Neural progenitor cell (in vitro differentiated cells): ENCODE measurements at regions not wholly inside any gene's neighbourhood (a gene's known extent, or its start where the extent isn't known, plus 50 kb on each side); places are given as distances from the start of the nearest gene placed in this dataset.
"Not testable (repeated sequence)": the region's sequence is repeated elsewhere in the genome, so short reads cannot be mapped to it uniquely, and the experiment has no call there.

Source experiments
- DNase-seq: peaks from one replicate; pipeline ENCODE4 v3.0.0-alpha.2; 2016; ENCODE audit warnings: low spot score
- H2AFZ ChIP-seq: fragments of 200-600 bp; sonication (generic); replicated peaks from 2 replicates; pipeline ENCODE4 v1.6.1; 2016; ENCODE audit warnings: antibody characterized with exemption
- H3F3A ChIP-seq: fragments of 200-600 bp; sonication (generic); 2 replicates; pipeline ENCODE4 v1.6.1; 2016; ENCODE audit warnings: antibody characterized with exemption, low read depth
- H3K27ac ChIP-seq: fragments of 200-600 bp; sonication (generic); 2 replicates; pipeline ENCODE4 v1.5.1; 2016; ENCODE audit warnings: mild to moderate bottlenecking
- H3K27me3 ChIP-seq: fragments of 200-600 bp; sonication (generic); 2 replicates; pipeline ENCODE4 v1.6.1; 2016; ENCODE audit warnings: mild to moderate bottlenecking, moderate library complexity
- H3K36me3 ChIP-seq: fragments of 200-600 bp; sonication (generic); 2 replicates; pipeline ENCODE4 v1.5.1; 2016
- H3K4me1 ChIP-seq: fragments of 200-600 bp; sonication (generic); 2 replicates; pipeline ENCODE4 v1.6.1; 2016; ENCODE audit warnings: mixed run types
- H3K4me2 ChIP-seq: fragments of 200-600 bp; sonication (generic); 2 replicates; pipeline ENCODE4 v1.6.1; 2016
- H3K4me3 ChIP-seq: fragments of 200-600 bp; sonication (generic); 2 replicates; pipeline ENCODE4 v1.5.1; 2016
- H3K79me2 ChIP-seq: fragments of 200-600 bp; sonication (generic); 2 replicates; pipeline ENCODE4 v1.6.1; 2016; ENCODE audit warnings: low read depth
- H3K9ac ChIP-seq: fragments of 200-600 bp; sonication (generic); 2 replicates; pipeline ENCODE4 v1.6.1; 2016
- H3K9me3 ChIP-seq: fragments of 200-600 bp; sonication (generic); 2 replicates; pipeline ENCODE4 v1.5.1; 2016; ENCODE audit warnings: low read depth
- H4K20me1 ChIP-seq: fragments of 200-600 bp; sonication (generic); 2 replicates; pipeline ENCODE4 v1.6.1; 2016; ENCODE audit warnings: low read depth
- H3K27ac Mint-ChIP-seq: 3 replicates; pipeline ENCODE4 v1.8.0; 2021; ENCODE audit warnings: mixed read lengths
- H3K27me3 Mint-ChIP-seq: 2 replicates; pipeline ENCODE4 v1.8.0; 2022; ENCODE audit warnings: low read depth, mild to moderate bottlenecking, inconsistent platforms, moderate library complexity, mixed read lengths; ENCODE audit not compliant: insufficient read depth
- H3K36me3 Mint-ChIP-seq: 3 replicates; pipeline ENCODE4 v1.8.0; 2021; ENCODE audit warnings: mixed read lengths
- H3K4me1 Mint-ChIP-seq: 3 replicates; pipeline ENCODE4 v1.8.0; 2021; ENCODE audit warnings: mixed read lengths
- H3K4me3 Mint-ChIP-seq: 3 replicates; pipeline ENCODE4 v1.8.0; 2021; ENCODE audit warnings: mild to moderate bottlenecking, moderate library complexity, mixed read lengths
- H3K9me3 Mint-ChIP-seq: 3 replicates; pipeline ENCODE4 v1.8.0; 2020; ENCODE audit warnings: mixed read lengths
- EZH2 ChIP-seq: fragments of 200-600 bp; sonication (generic); IDR thresholded peaks from 2 replicates; pipeline ENCODE4 v1.6.1; 2017; ENCODE audit warnings: antibody characterized with exemption, mild to moderate bottlenecking, moderate library complexity
- EZH2phosphoT487 ChIP-seq: fragments of 200-600 bp; sonication (generic); IDR thresholded peaks from 2 replicates; pipeline ENCODE4 v1.6.1; 2017; ENCODE audit warnings: antibody characterized with exemption
- TF ChIP-seq, protein P1 (sequence below): fragments of 200-600 bp; sonication (generic); IDR thresholded peaks from 2 replicates; pipeline ENCODE4 v1.5.1; 2017; ENCODE audit warnings: antibody characterized with exemption, mild to moderate bottlenecking

DNA sequence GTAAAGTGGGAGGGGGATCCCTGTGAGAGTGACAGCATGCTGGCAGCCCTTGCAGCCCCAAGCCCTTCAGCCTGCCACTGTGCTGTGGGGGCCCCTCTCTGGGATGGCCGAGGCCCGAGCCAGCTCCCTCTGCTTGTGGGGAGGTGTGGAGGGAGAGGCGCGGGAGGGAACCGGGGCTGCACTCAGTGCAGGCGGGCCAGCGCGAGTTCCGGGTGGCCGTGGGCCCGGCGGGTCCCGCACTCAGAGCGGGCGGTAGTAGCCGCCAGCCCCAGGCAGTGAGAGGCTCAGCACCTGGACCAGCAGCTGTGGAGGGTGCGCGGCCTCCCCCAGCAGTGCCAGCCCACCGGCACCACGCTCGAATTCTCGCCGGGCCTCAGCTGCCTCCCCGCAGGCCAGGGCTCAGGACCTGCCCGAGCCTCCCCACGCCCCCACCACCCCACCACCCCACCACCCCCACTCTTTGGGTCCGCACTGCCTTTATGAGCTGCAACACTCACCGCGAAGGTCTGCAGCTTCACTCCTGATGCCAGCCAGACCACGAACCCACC is 208.1 kb downstream of the CDH19 start:
- Histone ChIP-seq H3K4me2 (no peak overlapping the region), H4K20me1 (no peaks in the 10 kb centered on the region), H3K9me3 (no peaks in the 10 kb centered on the region), H3K36me3 (no peaks in the 10 kb centered on the region), H3F3A (no peaks in the 10 kb centered on the region), H3K27me3 (no peaks in the 10 kb centered on the region), H3K4me1 (no peaks in the 10 kb centered on the region), H3K9ac (no peak overlapping the region), H3K27ac (no peak overlapping the region), H3K4me3 (no peak overlapping the region), H2AFZ (no peak overlapping the region), H3K79me2 (no peaks in the 10 kb centered on the region)
- H3K36me3 Mint-ChIP-seq: no peaks in the 10 kb centered on the region
- H3K27ac Mint-ChIP-seq: no peak overlapping the region
- H3K4me3 Mint-ChIP-seq: no peak overlapping the region
- peaks cover 2% of the 10 kb centered on the region for H3K4me1 Mint-ChIP-seq
- peaks cover 27% of the 10 kb centered on the region for H3K9me3 Mint-ChIP-seq
- DNase-seq: no peak
- TF ChIP-seq, protein P1, sequence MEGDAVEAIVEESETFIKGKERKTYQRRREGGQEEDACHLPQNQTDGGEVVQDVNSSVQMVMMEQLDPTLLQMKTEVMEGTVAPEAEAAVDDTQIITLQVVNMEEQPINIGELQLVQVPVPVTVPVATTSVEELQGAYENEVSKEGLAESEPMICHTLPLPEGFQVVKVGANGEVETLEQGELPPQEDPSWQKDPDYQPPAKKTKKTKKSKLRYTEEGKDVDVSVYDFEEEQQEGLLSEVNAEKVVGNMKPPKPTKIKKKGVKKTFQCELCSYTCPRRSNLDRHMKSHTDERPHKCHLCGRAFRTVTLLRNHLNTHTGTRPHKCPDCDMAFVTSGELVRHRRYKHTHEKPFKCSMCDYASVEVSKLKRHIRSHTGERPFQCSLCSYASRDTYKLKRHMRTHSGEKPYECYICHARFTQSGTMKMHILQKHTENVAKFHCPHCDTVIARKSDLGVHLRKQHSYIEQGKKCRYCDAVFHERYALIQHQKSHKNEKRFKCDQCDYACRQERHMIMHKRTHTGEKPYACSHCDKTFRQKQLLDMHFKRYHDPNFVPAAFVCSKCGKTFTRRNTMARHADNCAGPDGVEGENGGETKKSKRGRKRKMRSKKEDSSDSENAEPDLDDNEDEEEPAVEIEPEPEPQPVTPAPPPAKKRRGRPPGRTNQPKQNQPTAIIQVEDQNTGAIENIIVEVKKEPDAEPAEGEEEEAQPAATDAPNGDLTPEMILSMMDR: no peak
- TF ChIP-seq EZH2phosphoT487 (no peak), EZH2 (no peak)
- H3K27me3 Mint-ChIP-seq: no peaks in the 10 kb centered on the region

DNA sequence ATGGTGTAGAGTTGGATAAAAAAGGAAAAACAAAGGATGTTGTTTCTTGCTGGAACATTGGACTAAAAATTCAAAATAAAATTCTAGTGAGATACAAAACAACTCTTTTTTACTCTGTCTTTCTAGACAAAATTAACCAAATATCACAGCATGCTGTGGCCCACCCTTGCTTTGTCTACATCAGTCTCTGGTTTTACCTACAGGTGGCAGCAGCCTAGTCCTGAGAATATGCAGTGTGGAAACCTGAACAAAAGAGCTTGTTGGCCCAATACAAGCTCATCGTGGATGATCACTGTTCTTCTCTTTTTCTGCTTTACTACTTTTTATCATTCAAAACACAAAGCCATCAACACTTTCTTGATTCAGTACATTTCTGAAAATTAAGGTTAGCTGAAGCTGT is 210.4 kb downstream of the CDH19 start:
- H3K27ac ChIP-seq: no peak overlapping the region
- H4K20me1 ChIP-seq: no peaks in the 10 kb centered on the region
- Mint-ChIP-seq H3K27me3 (peaks cover 2% of the 10 kb centered on the region), H3K36me3 (peaks cover 7% of the 10 kb centered on the region), H3K4me1 (peaks cover 2% of the 10 kb centered on the region), H3K27ac (no peak overlapping the region), H3K9me3 (peaks cover 38% of the 10 kb centered on the region), H3K4me3 (no peak overlapping the region)
- no peaks in the 10 kb centered on the region for H3K79me2 ChIP-seq
- H3K27me3 ChIP-seq: no peaks in the 10 kb centered on the region
- no peak overlapping the region for H3K4me2 ChIP-seq
- no peak overlapping the region for H3K4me3 ChIP-seq
- DNase-seq: no peak
- H3K9me3 ChIP-seq: no peaks in the 10 kb centered on the region
- TF ChIP-seq EZH2: no peak
- TF ChIP-seq, protein P1: peak; percentile 13
- TF ChIP-seq EZH2phosphoT487: no peak
- H3K4me1 ChIP-seq: no peaks in the 10 kb centered on the region
- H3K9ac ChIP-seq: no peak overlapping the region
- H3K36me3 ChIP-seq: no peaks in the 10 kb centered on the region
- no peaks in the 10 kb centered on the region for H3F3A ChIP-seq
- H2AFZ ChIP-seq: peak overlapping the region; percentile 57

DNA sequence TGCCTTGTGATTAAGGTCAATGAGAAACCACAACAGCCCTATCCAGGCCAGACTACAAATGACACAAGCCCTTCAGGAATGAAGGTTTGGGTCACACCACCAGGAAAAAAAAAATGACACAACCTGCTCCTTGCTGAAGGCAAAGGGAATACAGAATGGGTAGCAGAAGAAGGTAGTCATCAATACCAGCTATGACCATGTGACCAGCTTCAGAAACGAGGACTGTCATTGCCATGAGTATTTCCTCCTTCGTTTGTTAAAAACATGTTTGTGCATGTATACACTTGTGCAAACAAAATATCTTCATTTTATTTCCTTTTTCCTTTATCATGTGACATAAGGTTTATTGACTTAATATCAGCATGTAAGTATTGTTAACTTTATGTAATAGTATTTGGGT is 226.6 kb downstream of the CDH19 start:
- no peak overlapping the region for H3K27ac Mint-ChIP-seq
- no peaks in the 10 kb centered on the region for H3K27me3 ChIP-seq
- peaks cover 3% of the 10 kb centered on the region for H3K9me3 Mint-ChIP-seq

DNA sequence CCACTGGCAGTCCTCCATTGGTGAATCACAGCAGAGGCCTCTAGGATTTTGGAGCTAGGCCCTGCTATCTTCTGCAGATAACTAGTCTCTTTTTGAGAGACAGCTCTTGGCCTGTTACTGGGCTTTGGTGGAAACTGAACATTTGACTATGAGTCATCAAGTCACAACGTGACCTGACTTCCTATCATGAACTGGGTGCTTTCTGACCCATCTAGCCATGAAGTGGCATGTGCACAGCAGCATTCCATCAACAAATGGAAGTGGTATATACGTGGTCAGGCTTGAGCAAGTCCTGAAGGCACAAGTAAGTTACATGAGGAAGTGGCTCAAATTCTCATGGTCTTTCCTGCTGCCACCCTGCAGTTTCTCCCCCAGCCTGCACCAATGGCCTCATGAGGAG is 228.5 kb downstream of the CDH19 start:
- H3K4me2 ChIP-seq, H3F3A ChIP-seq, H3K27ac Mint-ChIP-seq, H3K4me1 Mint-ChIP-seq, H3K9ac ChIP-seq, H3K4me1 ChIP-seq, DNase-seq, H4K20me1 ChIP-seq, H3K27me3 Mint-ChIP-seq, H3K9me3 Mint-ChIP-seq, H3K4me3 ChIP-seq, H3K27ac ChIP-seq, H3K9me3 ChIP-seq, H3K4me3 Mint-ChIP-seq, H3K36me3 ChIP-seq, H3K79me2 ChIP-seq, H2AFZ ChIP-seq, H3K27me3 ChIP-seq, H3K36me3 Mint-ChIP-seq: not testable (repeated sequence)

More for the DNA sequence above, 226.6 kb downstream of the CDH19 start:
- no peak for DNase-seq
- Histone ChIP-seq H3K4me1 (no peaks in the 10 kb centered on the region), H3K36me3 (no peaks in the 10 kb centered on the region), H2AFZ (no peak overlapping the region), H3K9ac (no peak overlapping the region), H3K9me3 (no peaks in the 10 kb centered on the region), H3K4me3 (no peak overlapping the region), H3K79me2 (no peaks in the 10 kb centered on the region), H4K20me1 (no peaks in the 10 kb centered on the region), H3F3A (no peaks in the 10 kb centered on the region), H3K27ac (no peak overlapping the region), H3K4me2 (no peak overlapping the region)
- Mint-ChIP-seq H3K4me1 (no peaks in the 10 kb centered on the region), H3K36me3 (no peaks in the 10 kb centered on the region), H3K27me3 (no peaks in the 10 kb centered on the region), H3K4me3 (no peak overlapping the region)
- TF ChIP-seq, protein P1: no peak
- TF ChIP-seq EZH2phosphoT487 (no peak), EZH2 (no peak)
